Stimulated activated CD8-positive, alpha-beta memory T cell treated with anti-CD3 and anti-CD28 coated beads, Interleukin-4, amount 100 ng/mL, for 4 hours (primary cell): ENCODE measurements at regions not wholly inside any gene's neighbourhood (a gene's known extent, or its start where the extent isn't known, plus 50 kb on each side); places are given as distances from the start of the nearest gene placed in this dataset.

Experiments used
- DNase-seq, 2 donors: peaks; one replicate each; pipeline ENCODE4 v3.0.0-alpha.2; 2020; ENCODE audit warnings: low read depth in 2 of 2, low spot score in 1 of 2

DNA sequence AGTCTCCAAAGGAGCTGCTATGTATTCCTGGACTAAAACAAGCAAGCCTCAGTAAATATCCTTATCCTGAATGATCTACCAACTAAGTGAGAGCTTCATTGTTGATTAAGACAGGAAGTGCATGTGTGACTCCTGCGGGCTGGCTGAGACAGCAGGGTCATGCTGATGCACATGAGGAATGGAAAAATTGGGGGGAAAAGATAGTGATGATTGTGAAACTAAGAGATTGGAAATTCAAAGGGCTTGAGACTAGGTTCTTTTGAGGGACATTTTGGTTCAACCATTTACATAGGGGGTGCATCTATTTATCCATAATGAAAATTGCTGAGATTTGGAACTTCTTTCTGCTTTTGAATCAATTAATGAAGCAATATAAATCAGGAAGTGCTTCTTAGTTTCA is 61.1 kb upstream of the C1QTNF7 start:
- DNase-seq: no peak

GRCh38 chr4:15368856-15369255 is 59.0 kb upstream of the C1QTNF7 start:
- DNase-seq: no peak

GRCh38 chr4:15370296-15370695 is 57.5 kb upstream of the C1QTNF7 start:
- no peak for DNase-seq

DNA sequence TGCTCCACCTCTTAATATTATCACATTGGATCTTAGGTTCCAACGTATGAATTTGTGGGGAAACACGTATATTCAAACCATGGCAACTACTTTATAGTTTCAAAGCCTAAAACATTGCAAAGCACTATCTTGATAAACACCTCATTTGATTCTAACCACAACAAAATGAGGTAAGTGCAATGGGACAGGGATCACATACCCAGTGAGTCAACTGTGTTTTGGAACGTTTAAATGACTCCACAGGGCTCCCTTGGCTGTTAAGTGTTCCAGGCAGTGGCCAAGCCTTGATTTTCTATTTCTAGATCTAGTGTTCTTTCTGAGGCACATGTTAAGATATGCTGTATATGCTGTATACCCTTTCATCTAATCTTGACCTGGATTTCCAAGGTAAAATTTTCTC is 54.5 kb upstream of the C1QTNF7 start:
- no peak for DNase-seq

DNA sequence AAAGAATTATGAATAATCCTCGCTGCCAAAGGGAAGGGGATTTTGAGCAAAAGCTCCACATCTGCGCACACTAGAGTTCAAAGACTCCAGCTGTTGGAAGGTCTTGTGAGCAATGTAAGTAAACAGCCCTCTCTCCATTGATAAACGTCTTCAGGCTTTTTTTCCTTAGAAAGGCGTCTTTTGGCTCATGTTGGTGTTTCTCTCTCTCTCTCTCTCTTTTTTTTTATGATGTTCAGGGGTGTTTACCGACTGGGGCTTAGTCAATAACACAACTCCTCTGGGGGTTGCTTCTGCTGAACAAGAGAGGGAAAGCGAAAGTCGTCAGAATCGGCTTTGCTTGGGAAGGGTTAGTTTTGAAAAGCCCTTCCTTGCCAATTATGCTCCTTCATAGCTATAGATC is 53.2 kb upstream of the C1QTNF7 start:
- DNase-seq: no peak

DNA sequence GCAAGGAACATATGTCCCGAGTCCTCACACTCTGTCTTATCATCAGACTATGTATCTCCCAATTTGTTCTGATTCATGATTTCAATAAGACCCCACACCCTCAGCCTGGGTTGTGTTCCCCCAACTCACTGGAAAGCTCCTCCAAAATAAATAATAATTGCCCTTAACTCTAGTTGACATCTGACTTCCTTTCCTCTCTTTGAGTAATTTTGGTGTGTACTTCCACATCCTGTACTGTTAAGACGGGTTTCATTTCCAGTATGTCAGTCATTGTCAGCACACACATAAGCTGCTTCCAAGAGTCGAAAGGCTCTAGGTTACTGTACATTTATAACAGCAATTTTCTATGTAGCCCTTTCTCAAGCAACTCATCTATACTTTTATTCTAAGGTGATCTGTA is 52.2 kb upstream of the C1QTNF7 start:
- no peak for DNase-seq

GRCh38 chr4:15376145-15376544 is 51.7 kb upstream of the C1QTNF7 start:
- no peak for DNase-seq

DNA sequence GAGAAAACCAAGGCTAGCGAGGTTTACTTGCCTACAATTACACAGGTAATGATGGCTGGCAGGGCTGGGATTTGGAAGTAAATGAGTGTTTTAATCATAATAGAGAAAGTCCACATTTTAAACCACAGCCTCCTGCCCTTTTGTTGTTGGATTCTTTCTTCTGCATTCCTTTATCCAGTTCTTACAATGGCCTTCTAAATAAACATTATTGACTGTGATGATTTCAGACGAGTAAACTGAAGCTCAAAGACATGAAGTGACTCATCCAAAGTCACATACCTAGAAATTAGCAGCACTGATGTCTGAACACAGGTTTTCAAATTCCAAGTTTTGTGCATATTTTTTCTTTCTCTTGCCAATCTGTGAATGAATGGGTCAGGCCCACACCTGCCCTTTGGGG is 51.2 kb upstream of the C1QTNF7 start:
- no peak for DNase-seq
